ENCODE measurements at regions not wholly inside any gene's neighbourhood (a gene's known extent, or its start where the extent isn't known, plus 50 kb on each side); places are given as distances from the start of the nearest gene placed in this dataset.

DNA sequence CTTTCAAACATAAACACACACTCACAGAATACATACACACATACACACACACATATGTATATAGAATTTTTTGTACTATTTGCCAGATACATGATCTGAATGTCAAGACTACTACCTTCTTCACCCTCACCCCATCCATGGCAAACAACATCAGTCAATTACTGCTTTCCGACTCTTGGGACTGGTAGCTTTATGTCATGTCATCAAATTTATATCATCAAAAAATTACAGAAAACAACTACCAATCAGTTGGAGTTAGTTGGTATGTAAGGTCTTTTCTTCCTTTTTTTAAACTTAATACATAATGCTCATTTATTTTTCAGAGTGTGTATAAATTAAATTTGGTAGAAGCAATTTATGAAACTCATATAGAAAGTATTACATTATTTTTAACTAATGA, 305.7 kb upstream of the MDFIC2 start:
- TF ChIP-seq, protein P1, sequence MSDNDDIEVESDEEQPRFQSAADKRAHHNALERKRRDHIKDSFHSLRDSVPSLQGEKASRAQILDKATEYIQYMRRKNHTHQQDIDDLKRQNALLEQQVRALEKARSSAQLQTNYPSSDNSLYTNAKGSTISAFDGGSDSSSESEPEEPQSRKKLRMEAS (IDR thresholded peaks at IDR 0.05; ENCODE audit: low read depth): no peak
- TF ChIP-seq TAF1 (IDR thresholded peaks at IDR 0.05; ENCODE audit: borderline replicate concordance, low read depth, low read length) (no peak), NFIC (IDR thresholded peaks at IDR 0.05; ENCODE audit: borderline replicate concordance) (no peak)
